OCI-LY7 (cell line): ENCODE measurements at regions not wholly inside any gene's neighbourhood (a gene's known extent, or its start where the extent isn't known, plus 50 kb on each side); places are given as distances from the start of the nearest gene placed in this dataset.

Experiments
- EZH2phosphoT487 ChIP-seq: fragments of 200-600 bp; sonication (generic); IDR thresholded peaks from 2 replicates; pipeline ENCODE4 v1.6.1; 2018; ENCODE audit warnings: low read depth, borderline replicate concordance, mild to moderate bottlenecking, mixed run types, antibody characterized with exemption, low read length, moderate library complexity, mixed read lengths
- TF ChIP-seq, protein P1 (sequence below): fragments of 200-600 bp; sonication (generic); conservative IDR thresholded peaks from 2 replicates; pipeline ENCODE4 v1.5.1; 2014; ENCODE audit warnings: mild to moderate bottlenecking, antibody characterized with exemption, low read length, moderate library complexity, mixed read lengths

DNA sequence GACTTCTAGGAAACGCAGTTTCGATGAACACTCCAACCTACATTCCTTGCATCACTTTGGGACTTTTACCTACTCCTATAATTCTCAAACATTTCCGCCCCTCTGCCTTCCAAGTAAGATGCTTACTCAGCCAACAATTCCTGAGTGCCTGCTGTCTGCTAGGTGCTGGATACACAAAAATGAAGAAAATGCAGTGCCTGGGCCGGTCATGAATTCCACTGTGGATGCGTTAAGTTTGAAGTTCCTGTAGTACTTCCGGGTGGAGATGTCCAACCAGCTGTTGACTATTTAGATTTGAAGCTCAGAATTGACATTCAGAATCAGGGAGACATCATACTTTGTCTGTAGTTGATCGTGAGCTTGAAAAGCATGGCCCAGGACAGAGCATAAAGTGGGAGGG is 89.2 kb downstream of the LYZL1 start:
- TF ChIP-seq, protein P1, sequence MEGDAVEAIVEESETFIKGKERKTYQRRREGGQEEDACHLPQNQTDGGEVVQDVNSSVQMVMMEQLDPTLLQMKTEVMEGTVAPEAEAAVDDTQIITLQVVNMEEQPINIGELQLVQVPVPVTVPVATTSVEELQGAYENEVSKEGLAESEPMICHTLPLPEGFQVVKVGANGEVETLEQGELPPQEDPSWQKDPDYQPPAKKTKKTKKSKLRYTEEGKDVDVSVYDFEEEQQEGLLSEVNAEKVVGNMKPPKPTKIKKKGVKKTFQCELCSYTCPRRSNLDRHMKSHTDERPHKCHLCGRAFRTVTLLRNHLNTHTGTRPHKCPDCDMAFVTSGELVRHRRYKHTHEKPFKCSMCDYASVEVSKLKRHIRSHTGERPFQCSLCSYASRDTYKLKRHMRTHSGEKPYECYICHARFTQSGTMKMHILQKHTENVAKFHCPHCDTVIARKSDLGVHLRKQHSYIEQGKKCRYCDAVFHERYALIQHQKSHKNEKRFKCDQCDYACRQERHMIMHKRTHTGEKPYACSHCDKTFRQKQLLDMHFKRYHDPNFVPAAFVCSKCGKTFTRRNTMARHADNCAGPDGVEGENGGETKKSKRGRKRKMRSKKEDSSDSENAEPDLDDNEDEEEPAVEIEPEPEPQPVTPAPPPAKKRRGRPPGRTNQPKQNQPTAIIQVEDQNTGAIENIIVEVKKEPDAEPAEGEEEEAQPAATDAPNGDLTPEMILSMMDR, result no peak
- no peak for TF ChIP-seq EZH2phosphoT487
